Ishikawa (cell line): ENCODE measurements at regions not wholly inside any gene's neighbourhood (a gene's known extent, or its start where the extent isn't known, plus 50 kb on each side); places are given as distances from the start of the nearest gene placed in this dataset.

Experiments used
- CREB1 ChIP-seq: IDR thresholded peaks from 2 replicates; pipeline ENCODE4 v1.6.1; 2012; ENCODE audit warnings: low read depth
- EGR1 ChIP-seq: IDR thresholded peaks from 2 replicates; pipeline ENCODE4 v1.6.1; 2012
- EP300 ChIP-seq: IDR thresholded peaks from 2 replicates; pipeline ENCODE4 v1.6.1; 2012; ENCODE audit warnings: borderline replicate concordance
- MAX ChIP-seq: IDR thresholded peaks from 2 replicates; pipeline ENCODE4 v1.6.1; 2012
- NFIC ChIP-seq: IDR thresholded peaks from 2 replicates; pipeline ENCODE4 v1.6.1; 2012
- RAD21 ChIP-seq: IDR thresholded peaks from 2 replicates; pipeline ENCODE4 v1.6.1; 2012; ENCODE audit warnings: low read depth
- TAF1 ChIP-seq: IDR thresholded peaks from 2 replicates; pipeline ENCODE4 v1.6.1; 2012; ENCODE audit warnings: low read depth, mild to moderate bottlenecking
- YY1 ChIP-seq: IDR thresholded peaks from 2 replicates; pipeline ENCODE4 v1.6.1; 2012; ENCODE audit warnings: low read depth
- TF ChIP-seq, protein P1 (sequence below): IDR thresholded peaks from 2 replicates; pipeline ENCODE4 v1.6.1; 2012; ENCODE audit warnings: low read depth, mild to moderate bottlenecking

DNA sequence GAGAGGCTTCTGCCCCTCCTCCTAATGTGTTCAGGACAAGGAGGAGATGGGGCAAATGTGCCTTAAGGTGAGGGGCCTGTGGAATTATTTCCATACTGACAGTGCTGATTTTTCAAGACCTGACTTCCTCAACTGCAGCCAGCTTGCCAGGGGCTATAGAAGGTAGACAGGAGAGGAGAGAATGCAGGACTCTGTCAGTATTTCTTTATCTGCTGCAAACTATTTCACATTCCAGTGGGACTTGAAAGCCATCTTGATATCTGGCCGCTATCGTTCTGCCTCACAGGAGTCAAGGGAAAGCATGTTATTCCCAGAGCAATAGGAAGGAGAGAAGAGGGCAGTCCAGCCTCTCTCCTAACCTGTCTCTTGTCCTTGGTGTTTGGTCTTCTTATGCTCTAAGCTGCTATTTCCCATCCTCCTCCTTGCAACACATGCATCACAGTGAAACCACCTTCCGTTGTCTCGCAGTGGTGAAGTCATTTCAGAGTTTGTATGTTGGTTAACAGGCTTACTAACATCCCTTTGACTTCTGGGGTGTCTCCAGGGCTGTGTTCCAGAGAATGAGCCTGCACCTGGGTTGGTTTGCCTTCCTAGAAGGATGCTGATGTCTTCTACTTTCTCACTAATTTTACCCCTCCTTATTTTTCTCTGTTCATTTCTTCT is 95.1 kb upstream of the MRPS22 start:
- TF ChIP-seq EP300, result no peak
- TF ChIP-seq, protein P1, sequence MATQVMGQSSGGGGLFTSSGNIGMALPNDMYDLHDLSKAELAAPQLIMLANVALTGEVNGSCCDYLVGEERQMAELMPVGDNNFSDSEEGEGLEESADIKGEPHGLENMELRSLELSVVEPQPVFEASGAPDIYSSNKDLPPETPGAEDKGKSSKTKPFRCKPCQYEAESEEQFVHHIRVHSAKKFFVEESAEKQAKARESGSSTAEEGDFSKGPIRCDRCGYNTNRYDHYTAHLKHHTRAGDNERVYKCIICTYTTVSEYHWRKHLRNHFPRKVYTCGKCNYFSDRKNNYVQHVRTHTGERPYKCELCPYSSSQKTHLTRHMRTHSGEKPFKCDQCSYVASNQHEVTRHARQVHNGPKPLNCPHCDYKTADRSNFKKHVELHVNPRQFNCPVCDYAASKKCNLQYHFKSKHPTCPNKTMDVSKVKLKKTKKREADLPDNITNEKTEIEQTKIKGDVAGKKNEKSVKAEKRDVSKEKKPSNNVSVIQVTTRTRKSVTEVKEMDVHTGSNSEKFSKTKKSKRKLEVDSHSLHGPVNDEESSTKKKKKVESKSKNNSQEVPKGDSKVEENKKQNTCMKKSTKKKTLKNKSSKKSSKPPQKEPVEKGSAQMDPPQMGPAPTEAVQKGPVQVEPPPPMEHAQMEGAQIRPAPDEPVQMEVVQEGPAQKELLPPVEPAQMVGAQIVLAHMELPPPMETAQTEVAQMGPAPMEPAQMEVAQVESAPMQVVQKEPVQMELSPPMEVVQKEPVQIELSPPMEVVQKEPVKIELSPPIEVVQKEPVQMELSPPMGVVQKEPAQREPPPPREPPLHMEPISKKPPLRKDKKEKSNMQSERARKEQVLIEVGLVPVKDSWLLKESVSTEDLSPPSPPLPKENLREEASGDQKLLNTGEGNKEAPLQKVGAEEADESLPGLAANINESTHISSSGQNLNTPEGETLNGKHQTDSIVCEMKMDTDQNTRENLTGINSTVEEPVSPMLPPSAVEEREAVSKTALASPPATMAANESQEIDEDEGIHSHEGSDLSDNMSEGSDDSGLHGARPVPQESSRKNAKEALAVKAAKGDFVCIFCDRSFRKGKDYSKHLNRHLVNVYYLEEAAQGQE, result no peak
- no peak for TF ChIP-seq EGR1
- TF ChIP-seq CREB1, result no peak
- TF ChIP-seq YY1, result no peak
- no peak for TF ChIP-seq MAX
- no peak for TF ChIP-seq RAD21
- no peak for TF ChIP-seq TAF1
- no peak for TF ChIP-seq NFIC
